PC-9 (cell line): ENCODE measurements at regions not wholly inside any gene's neighbourhood (a gene's known extent, or its start where the extent isn't known, plus 50 kb on each side); places are given as distances from the start of the nearest gene placed in this dataset.

Experiments
- CTCF ChIP-seq: fragments of 200-600 bp; sonication (generic); conservative IDR thresholded peaks from 2 replicates; pipeline ENCODE4 v1.6.1; 2017; ENCODE audit warnings: mixed run types, antibody characterized with exemption, mild to moderate bottlenecking, moderate library complexity
- EZH2 ChIP-seq: fragments of 200-600 bp; sonication (generic); IDR thresholded peaks from 2 replicates; pipeline ENCODE4 v1.8.0; 2017; ENCODE audit warnings: antibody characterized with exemption, low read depth

GRCh38 chr5:74064911-74065310 lies 438.9 kb downstream of the ARHGEF28 start:
- TF ChIP-seq CTCF (no peak), EZH2 (no peak)
